ENCODE measurements at regions not wholly inside any gene's neighbourhood (a gene's known extent, or its start where the extent isn't known, plus 50 kb on each side); places are given as distances from the start of the nearest gene placed in this dataset.
"Not testable (repeated sequence)": the region's sequence is repeated elsewhere in the genome, so short reads cannot be mapped to it uniquely, and the experiment has no call there.

DNA sequence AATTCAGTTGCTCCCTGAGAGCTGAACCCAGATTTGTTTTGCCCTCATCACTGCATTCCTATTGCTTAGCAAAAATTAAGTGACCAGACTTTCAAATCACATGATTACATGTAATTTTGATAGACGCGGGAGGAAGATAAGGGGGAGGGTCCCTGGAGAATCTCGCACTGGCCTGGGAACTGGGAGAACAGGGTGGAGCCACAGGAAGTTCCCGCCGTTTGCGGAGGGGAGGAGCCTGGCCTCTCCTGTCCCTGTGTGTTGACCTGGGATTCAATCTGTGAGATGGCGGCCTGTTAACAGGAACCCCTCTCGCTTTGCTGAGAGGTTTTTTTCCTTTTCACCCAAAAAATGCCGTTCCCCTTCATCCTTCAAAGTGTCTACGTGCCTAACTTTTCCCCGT is 142.9 kb upstream of the OR13F1 start:
- no peaks in the 10 kb centered on the region for H4K20me1 ChIP-seq (ENCODE audit: insufficient read depth, low read length)
- H3K9me3 ChIP-seq (ENCODE audit: low read depth, low read length): no peaks in the 10 kb centered on the region
- H3K27me3 ChIP-seq (ENCODE audit: insufficient read depth, low read length): no peaks in the 10 kb centered on the region
- TF ChIP-seq, protein P1, sequence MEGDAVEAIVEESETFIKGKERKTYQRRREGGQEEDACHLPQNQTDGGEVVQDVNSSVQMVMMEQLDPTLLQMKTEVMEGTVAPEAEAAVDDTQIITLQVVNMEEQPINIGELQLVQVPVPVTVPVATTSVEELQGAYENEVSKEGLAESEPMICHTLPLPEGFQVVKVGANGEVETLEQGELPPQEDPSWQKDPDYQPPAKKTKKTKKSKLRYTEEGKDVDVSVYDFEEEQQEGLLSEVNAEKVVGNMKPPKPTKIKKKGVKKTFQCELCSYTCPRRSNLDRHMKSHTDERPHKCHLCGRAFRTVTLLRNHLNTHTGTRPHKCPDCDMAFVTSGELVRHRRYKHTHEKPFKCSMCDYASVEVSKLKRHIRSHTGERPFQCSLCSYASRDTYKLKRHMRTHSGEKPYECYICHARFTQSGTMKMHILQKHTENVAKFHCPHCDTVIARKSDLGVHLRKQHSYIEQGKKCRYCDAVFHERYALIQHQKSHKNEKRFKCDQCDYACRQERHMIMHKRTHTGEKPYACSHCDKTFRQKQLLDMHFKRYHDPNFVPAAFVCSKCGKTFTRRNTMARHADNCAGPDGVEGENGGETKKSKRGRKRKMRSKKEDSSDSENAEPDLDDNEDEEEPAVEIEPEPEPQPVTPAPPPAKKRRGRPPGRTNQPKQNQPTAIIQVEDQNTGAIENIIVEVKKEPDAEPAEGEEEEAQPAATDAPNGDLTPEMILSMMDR (IDR thresholded peaks at IDR 0.05; ENCODE audit: extremely low read depth, low read depth, low read length): no peak
- no peak for DNase-seq (ENCODE audit: insufficient read length, low spot score, missing footprints)
- H3K4me1 ChIP-seq (ENCODE audit: insufficient read depth, low read length): no peaks in the 10 kb centered on the region
- H3K4me3 ChIP-seq (ENCODE audit: insufficient read depth, low read length): no peak overlapping the region
- H3K27ac ChIP-seq (ENCODE audit: low read depth, low read length): no peak overlapping the region
- no peak overlapping the region for H2AFZ ChIP-seq (ENCODE audit: low read length)
- no peaks in the 10 kb centered on the region for H3K36me3 ChIP-seq (ENCODE audit: insufficient read depth, low read length)
- no peaks in the 10 kb centered on the region for H3K79me2 ChIP-seq (ENCODE audit: insufficient read depth, low read length)
- H3K4me2 ChIP-seq (ENCODE audit: insufficient read depth, low read length): no peak overlapping the region

DNA sequence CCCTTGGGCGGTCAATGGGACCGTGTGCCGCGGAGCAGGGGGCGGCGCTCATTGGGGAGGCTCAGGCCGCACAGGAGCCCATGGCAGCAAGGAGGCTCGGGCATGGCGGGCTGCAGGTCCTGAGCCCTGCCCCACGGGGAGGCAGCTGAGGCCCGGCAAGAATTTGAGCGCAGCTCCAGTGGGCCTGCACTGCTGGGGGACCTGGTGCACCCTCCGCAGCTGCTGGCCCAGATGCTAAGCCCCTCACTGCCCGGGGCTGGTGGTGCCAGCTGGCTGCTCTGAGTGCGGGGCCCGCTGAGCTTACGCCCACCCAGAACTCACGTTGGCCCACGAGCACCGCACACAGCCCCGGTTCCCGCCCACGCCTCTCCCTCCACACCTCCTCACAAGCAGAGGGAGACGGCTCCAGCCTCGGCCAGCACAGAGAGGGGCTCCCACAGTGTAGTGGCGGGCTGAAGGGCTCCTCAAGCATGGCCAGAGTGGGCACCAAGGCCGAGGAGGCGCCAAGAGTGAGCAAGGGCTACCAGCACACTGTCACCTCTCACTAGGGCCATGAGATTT is 141.1 kb upstream of the OR13F1 start:
- H3K27me3 ChIP-seq (ENCODE audit: insufficient read depth, low read length): no peaks in the 10 kb centered on the region
- H3K9me3 ChIP-seq (ENCODE audit: low read depth, low read length): no peaks in the 10 kb centered on the region
- no peak overlapping the region for H3K4me3 ChIP-seq (ENCODE audit: insufficient read depth, low read length)
- H3K4me1 ChIP-seq (ENCODE audit: insufficient read depth, low read length): no peaks in the 10 kb centered on the region
- TF ChIP-seq, protein P1 (IDR thresholded peaks at IDR 0.05; ENCODE audit: extremely low read depth, low read depth, low read length): no peak
- no peak overlapping the region for H3K27ac ChIP-seq (ENCODE audit: low read depth, low read length)
- no peaks in the 10 kb centered on the region for H3K79me2 ChIP-seq (ENCODE audit: insufficient read depth, low read length)
- no peak for DNase-seq (ENCODE audit: insufficient read length, low spot score, missing footprints)
- H3K36me3 ChIP-seq (ENCODE audit: insufficient read depth, low read length): no peaks in the 10 kb centered on the region
- H3K4me2 ChIP-seq (ENCODE audit: insufficient read depth, low read length): no peak overlapping the region
- no peak overlapping the region for H2AFZ ChIP-seq (ENCODE audit: low read length)
- H4K20me1 ChIP-seq (ENCODE audit: insufficient read depth, low read length): no peaks in the 10 kb centered on the region

DNA sequence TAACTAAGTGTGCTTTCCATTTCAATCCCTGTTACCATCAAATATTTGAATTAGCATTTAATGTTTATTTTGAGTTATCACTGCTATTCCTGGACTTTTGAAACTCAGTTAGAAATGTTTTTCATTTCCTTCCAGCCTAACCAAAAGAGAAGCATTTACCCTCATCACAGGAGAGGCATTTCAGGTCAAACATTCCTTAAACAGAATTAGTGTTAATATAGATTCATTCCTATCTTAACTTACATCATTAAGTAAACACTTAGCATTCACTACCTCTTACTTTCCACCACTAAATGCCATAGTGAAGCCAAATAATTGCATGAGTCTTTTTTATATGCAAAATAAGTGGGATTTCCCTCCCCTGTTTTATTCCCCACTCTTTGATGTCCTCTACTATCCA is 136.6 kb upstream of the OR13F1 start:
- H3K36me3 ChIP-seq (ENCODE audit: insufficient read depth, low read length): no peaks in the 10 kb centered on the region
- H3K79me2 ChIP-seq (ENCODE audit: insufficient read depth, low read length): no peaks in the 10 kb centered on the region
- no peak overlapping the region for H2AFZ ChIP-seq (ENCODE audit: low read length)
- TF ChIP-seq, protein P1 (IDR thresholded peaks at IDR 0.05; ENCODE audit: extremely low read depth, low read depth, low read length): no peak
- no peak overlapping the region for H3K4me3 ChIP-seq (ENCODE audit: insufficient read depth, low read length)
- no peaks in the 10 kb centered on the region for H3K9me3 ChIP-seq (ENCODE audit: low read depth, low read length)
- DNase-seq (ENCODE audit: insufficient read length, low spot score, missing footprints): no peak
- no peak overlapping the region for H3K4me2 ChIP-seq (ENCODE audit: insufficient read depth, low read length)
- H4K20me1 ChIP-seq (ENCODE audit: insufficient read depth, low read length): no peaks in the 10 kb centered on the region
- no peaks in the 10 kb centered on the region for H3K4me1 ChIP-seq (ENCODE audit: insufficient read depth, low read length)
- H3K27me3 ChIP-seq (ENCODE audit: insufficient read depth, low read length): no peaks in the 10 kb centered on the region
- H3K27ac ChIP-seq (ENCODE audit: low read depth, low read length): no peak overlapping the region

DNA sequence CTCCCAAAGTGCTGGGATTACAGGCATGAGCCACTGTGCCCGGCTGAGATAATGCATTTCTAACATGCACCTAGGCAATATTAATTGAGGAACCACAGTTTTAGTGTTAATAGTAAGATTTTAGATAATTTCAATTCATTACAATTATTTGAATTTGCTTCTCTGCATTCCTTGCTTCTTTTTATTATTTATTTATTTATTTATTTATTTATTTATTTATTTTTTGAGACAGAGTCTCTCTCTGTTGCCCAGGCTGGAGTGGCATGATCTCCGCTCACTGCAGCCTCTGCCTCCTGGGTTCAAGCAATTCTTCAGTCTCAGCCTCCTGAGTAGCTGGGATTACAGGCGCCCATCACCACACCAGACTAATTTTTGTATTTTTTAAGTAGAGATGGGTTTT is 135.7 kb upstream of the OR13F1 start:
- not testable (repeated sequence) for H3K4me2 ChIP-seq (ENCODE audit: insufficient read depth, low read length); H3K4me1 ChIP-seq (ENCODE audit: insufficient read depth, low read length); H4K20me1 ChIP-seq (ENCODE audit: insufficient read depth, low read length); H3K4me3 ChIP-seq (ENCODE audit: insufficient read depth, low read length); H3K36me3 ChIP-seq (ENCODE audit: insufficient read depth, low read length); H3K9me3 ChIP-seq (ENCODE audit: low read depth, low read length); H3K27ac ChIP-seq (ENCODE audit: low read depth, low read length); H2AFZ ChIP-seq (ENCODE audit: low read length); H3K27me3 ChIP-seq (ENCODE audit: insufficient read depth, low read length); H3K79me2 ChIP-seq (ENCODE audit: insufficient read depth, low read length); DNase-seq (ENCODE audit: insufficient read length, low spot score, missing footprints)
